ENCODE measurements at regions not wholly inside any gene's neighbourhood (a gene's known extent, or its start where the extent isn't known, plus 50 kb on each side); places are given as distances from the start of the nearest gene placed in this dataset.

- no peak overlapping the region for H3K27ac ChIP-seq
- no peak for TF ChIP-seq POLR2AphosphoS5 (IDR thresholded peaks at IDR 0.05)
- TF ChIP-seq EP300 (IDR thresholded peaks at IDR 0.05) = no peak
- TF ChIP-seq CTCF (IDR thresholded peaks at IDR 0.05) = no peak
- no peak for TF ChIP-seq POLR2A (IDR thresholded peaks at IDR 0.05)
- no peaks in the 10 kb centered on the region for H3K27me3 ChIP-seq
- H3K36me3 ChIP-seq = no peaks in the 10 kb centered on the region
- H3K4me1 ChIP-seq = no peaks in the 10 kb centered on the region
- DNase-seq (no peak), ATAC-seq (ENCODE audit: low FRiP score in 2 of 2) (no peak)
- H3K4me3 ChIP-seq = no peak overlapping the region
- H3K9me3 ChIP-seq = no peaks in the 10 kb centered on the region
- WGBS, 2 donors = 81 to 89% methylated on average over 1 to 7 of the region's 7 CpGs
These were observed 82.8 kb upstream of the TCEAL2 start for GRCh38 chrX:102042372-102043325.

DNA sequence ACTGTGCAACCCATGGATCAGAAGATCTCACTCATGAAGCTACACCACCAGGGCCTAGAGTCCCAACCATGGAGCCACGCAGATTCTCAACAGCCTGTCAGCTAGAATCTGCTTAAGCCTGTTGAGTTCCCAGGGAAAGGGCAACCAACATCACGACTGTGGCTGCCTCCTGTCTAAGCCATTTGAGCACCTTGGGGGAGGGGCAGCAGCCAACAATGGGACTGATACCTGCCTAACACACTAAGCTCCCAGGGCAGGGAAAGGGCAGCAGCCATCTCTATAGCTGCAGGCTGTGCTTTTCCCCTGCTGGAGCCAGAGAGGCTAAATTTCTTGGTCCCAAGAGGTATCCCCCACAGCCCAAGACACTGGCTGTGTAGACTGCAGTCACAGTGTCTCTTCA lies 96.5 kb upstream of the TCEAL2 start:
- Histone ChIP-seq H3K4me3 (no peak overlapping the region), H3K4me1 (no peaks in the 10 kb centered on the region), H3K9me3 (peaks cover 0 to 15% (median 0%) of the 10 kb centered on the region in 4 donors), H3K36me3 (no peaks in the 10 kb centered on the region), H3K27me3 (no peaks in the 10 kb centered on the region), H3K27ac (no peak overlapping the region)
- no peak for DNase-seq
- no peak for TF ChIP-seq CTCF (IDR thresholded peaks at IDR 0.05)
- no peak for TF ChIP-seq POLR2A (IDR thresholded peaks at IDR 0.05)
- no peak for TF ChIP-seq EP300 (IDR thresholded peaks at IDR 0.05)
- no peak for ATAC-seq (ENCODE audit: low FRiP score in 2 of 2)
- WGBS, 2 donors = 40% methylated on average over 2 of the region's 2 CpGs; no CpG with 5 or more reads in 1 of the 2 donors

- H3K36me3 ChIP-seq = no peaks in the 10 kb centered on the region
- 76 to 86% methylated on average over 1 to 4 of the region's 4 CpGs for WGBS, 2 donors
- H3K27ac ChIP-seq = no peak overlapping the region
- DNase-seq = peak in 1 of 2 donors; percentile 15
- peak in 1 of 2 donors; percentile 37 for ATAC-seq (ENCODE audit: low FRiP score in 2 of 2)
- H3K9me3 ChIP-seq = peaks cover 0 to 6% (median 2%) of the 10 kb centered on the region in 4 donors
- no peak for TF ChIP-seq POLR2AphosphoS5 (IDR thresholded peaks at IDR 0.05)
- no peak for TF ChIP-seq EP300 (IDR thresholded peaks at IDR 0.05)
- TF ChIP-seq POLR2A (IDR thresholded peaks at IDR 0.05) = no peak
- no peak for TF ChIP-seq CTCF (IDR thresholded peaks at IDR 0.05)
- H3K4me3 ChIP-seq = no peak overlapping the region
- H3K27me3 ChIP-seq = no peaks in the 10 kb centered on the region
- no peaks in the 10 kb centered on the region for H3K4me1 ChIP-seq
These were observed 86.4 kb upstream of the ZMAT1 start for GRCh38 chrX:102018208-102018607.

DNA sequence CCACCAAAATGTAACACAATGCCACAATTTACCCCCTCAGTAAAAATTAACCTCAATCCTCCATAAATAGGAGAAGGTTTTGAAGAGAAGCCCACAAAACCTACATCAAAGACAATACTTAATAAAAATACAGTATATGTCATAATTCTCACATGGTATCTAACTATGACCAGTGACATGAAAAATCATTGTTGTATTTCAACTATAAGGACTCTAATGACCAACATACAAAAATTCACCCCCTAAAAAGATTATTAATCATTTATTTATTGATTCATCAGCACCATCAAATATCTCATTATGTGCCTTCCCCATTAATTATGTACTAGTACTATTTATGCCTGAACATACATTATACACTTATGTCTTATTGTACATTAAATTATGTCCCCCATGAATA lies 77.1 kb upstream of the ZMAT1 start:
- no peaks in the 10 kb centered on the region for H3K27me3 ChIP-seq
- no peaks in the 10 kb centered on the region for H3K9me3 ChIP-seq
- TF ChIP-seq POLR2AphosphoS5 (IDR thresholded peaks at IDR 0.05) (no peak), POLR2A (IDR thresholded peaks at IDR 0.05) (no peak), EP300 (IDR thresholded peaks at IDR 0.05) (no peak), CTCF (IDR thresholded peaks at IDR 0.05) (no peak)
- no peak overlapping the region for H3K27ac ChIP-seq
- ATAC-seq (ENCODE audit: low FRiP score in 2 of 2) = no peak
- no peaks in the 10 kb centered on the region for H3K4me1 ChIP-seq
- DNase-seq = no peak
- no peak overlapping the region for H3K4me3 ChIP-seq
- H3K36me3 ChIP-seq = no peaks in the 10 kb centered on the region

Measured in upper lobe of left lung (tissue), 6 donors.